H1 (cell line): ENCODE measurements at regions not wholly inside any gene's neighbourhood (a gene's known extent, or its start where the extent isn't known, plus 50 kb on each side); places are given as distances from the start of the nearest gene placed in this dataset.
"Not testable (repeated sequence)": the region's sequence is repeated elsewhere in the genome, so short reads cannot be mapped to it uniquely, and the experiment has no call there.

Source experiments
- CTCF ChIA-PET: fragments of 300-600 bp; sonication (Branson Sonifier 250); formaldehyde crosslinking; loops from one replicate; lab custom pipeline; 2021; ENCODE audit not compliant: partially characterized antibody; lab: Charles Lee
- POLR2A ChIA-PET: fragments of 300-600 bp; sonication (Branson Sonifier 250); formaldehyde crosslinking; loops from one replicate; lab custom pipeline; 2021; ENCODE audit warnings: inconsistent platforms; ENCODE audit not compliant: partially characterized antibody; lab: Charles Lee
- DNase-seq, 2 experiments: peaks; one replicate each; pipeline versions ENCODE4 v3.0.0 to v3.0.0-alpha.2; 2010 to 2022; ENCODE audit warnings: low spot score in 2 of 2, low read depth in 1 of 2, mixed read lengths in 1 of 2
- FAIRE-seq: peaks from 2 replicates; lab custom pipeline; 2011; peaks lifted over from hg19 to GRCh38; lab: Jason Lieb, UNC
- H2AFZ ChIP-seq: 2 replicates; pipeline ENCODE4 v1.8.1; 2012; ENCODE audit warnings: low read length, inconsistent platforms
- H2AK5ac ChIP-seq: 2 replicates; pipeline ENCODE4 v1.6.1; 2013; ENCODE audit warnings: low read depth, low read length
- H2BK120ac ChIP-seq: replicated peaks from 2 replicates; pipeline ENCODE3; 2013; ENCODE audit warnings: low read depth, low read length, inconsistent platforms
- H2BK12ac ChIP-seq: 2 replicates; pipeline ENCODE4 v1.6.1; 2013; ENCODE audit warnings: low read depth, low read length
- H2BK15ac ChIP-seq: 2 replicates; pipeline ENCODE4 v1.6.1; 2013; ENCODE audit warnings: low read length
- H2BK20ac ChIP-seq: 2 replicates; pipeline ENCODE4 v1.6.1; 2013; ENCODE audit warnings: low read length
- H2BK5ac ChIP-seq: 2 replicates; pipeline ENCODE4 v1.6.1; 2013; ENCODE audit warnings: low read depth, low read length
- H3K14ac ChIP-seq: 2 replicates; pipeline ENCODE4 v1.6.1; 2013; ENCODE audit warnings: inconsistent platforms; ENCODE audit not compliant: insufficient read length
- H3K18ac ChIP-seq: 2 replicates; pipeline ENCODE4 v1.6.1; 2013; ENCODE audit warnings: low read length; ENCODE audit errors: extremely low read depth
- H3K23ac ChIP-seq: 2 replicates; pipeline ENCODE4 v1.6.1; 2013; ENCODE audit warnings: inconsistent platforms; ENCODE audit not compliant: insufficient read length
- H3K23me2 ChIP-seq: 2 replicates; pipeline ENCODE4 v1.6.1; 2013; ENCODE audit warnings: low read depth, low read length
- H3K27ac ChIP-seq: 2 replicates; pipeline ENCODE4 v1.6.1; 2011; ENCODE audit warnings: low read depth, low read length, inconsistent platforms
- H3K27me3 ChIP-seq, 4 experiments: replicated peaks in 1 of 4; 1 replicate in 1 of 4; 2 replicates in 3 of 4; pipeline versions ENCODE4 v1.6.1 to v1.8.1; 2011 to 2013; ENCODE audit warnings: low read length in 3 of 4, mild to moderate bottlenecking in 3 of 4, inconsistent platforms in 2 of 4, mixed read lengths in 2 of 4, moderate library complexity in 1 of 4; ENCODE audit not compliant: control insufficient read depth in 3 of 4, insufficient read depth in 3 of 4; ENCODE audit errors: extremely low read depth in 1 of 4
- H3K36me3 ChIP-seq, 4 experiments: 2 replicates each; pipeline versions ENCODE4 v1.6.1 to v1.8.1; 2011 to 2013; ENCODE audit warnings: mild to moderate bottlenecking in 4 of 4, low read length in 3 of 4, moderate library complexity in 2 of 4, control low read depth in 1 of 4, inconsistent platforms in 1 of 4; ENCODE audit not compliant: insufficient read depth in 4 of 4, control insufficient read depth in 2 of 4
- H3K4ac ChIP-seq: replicated peaks from 2 replicates; pipeline ENCODE3; 2013; ENCODE audit warnings: low read length, low read depth, mixed read lengths, inconsistent platforms; ENCODE audit not compliant: insufficient read length
- H3K4me1 ChIP-seq, 4 experiments: replicated peaks in 1 of 4; 1 replicate in 1 of 4; 2 replicates in 3 of 4; pipeline versions ENCODE4 v1.6.1 to v1.8.1; 2011 to 2013; ENCODE audit warnings: low read length in 3 of 4, inconsistent platforms in 2 of 4, mixed read lengths in 1 of 4; ENCODE audit not compliant: insufficient read depth in 4 of 4, control insufficient read depth in 3 of 4
- H3K4me2 ChIP-seq, 2 experiments: 2 replicates each; pipeline versions ENCODE4 v1.6.1 to v1.8.1; 2011 to 2013; ENCODE audit warnings: low read depth in 2 of 2, low read length in 2 of 2, control low read depth in 1 of 2, inconsistent platforms in 1 of 2, mild to moderate bottlenecking in 1 of 2; ENCODE audit not compliant: insufficient read depth in 1 of 2
- H3K4me3 ChIP-seq, 4 experiments: fragments of 200-600, 300-600 bp in 1 of 4; sonication (generic), shearing (Covaris generic), sonication (Bioruptor Twin) in 1 of 4; 2 replicates each; pipeline versions ENCODE4 v1.5.1 to v1.8.1; 2011 to 2016; ENCODE audit warnings: low read length in 4 of 4, low read depth in 3 of 4, control low read depth in 2 of 4, inconsistent platforms in 2 of 4, mild to moderate bottlenecking in 2 of 4, mixed read lengths in 1 of 4, moderate library complexity in 1 of 4; ENCODE audit not compliant: insufficient read depth in 2 of 4; ENCODE audit errors: extremely low read depth in 1 of 4
- H3K56ac ChIP-seq: replicated peaks from 2 replicates; pipeline ENCODE3; 2013; ENCODE audit warnings: low read depth, mild to moderate bottlenecking, mixed read lengths, low read length, inconsistent platforms; ENCODE audit not compliant: insufficient read length
- H3K79me1 ChIP-seq: 2 replicates; pipeline ENCODE4 v1.6.1; 2013; ENCODE audit warnings: low read depth, low read length, control low read depth
- H3K79me2 ChIP-seq, 2 experiments: 2 replicates each; pipeline versions ENCODE4 v1.6.1 to v1.8.1; 2012 to 2013; ENCODE audit warnings: low read length in 2 of 2, mild to moderate bottlenecking in 2 of 2, inconsistent platforms in 1 of 2; ENCODE audit not compliant: insufficient read depth in 2 of 2, control insufficient read depth in 1 of 2
- H3K9ac ChIP-seq, 4 experiments: replicated peaks in 1 of 4; 1 replicate in 1 of 4; 2 replicates in 3 of 4; pipeline versions ENCODE4 v1.6.1 to v1.8.1; 2011 to 2013; ENCODE audit warnings: low read depth in 3 of 4, low read length in 3 of 4, control low read depth in 2 of 4, mild to moderate bottlenecking in 2 of 4, moderate library complexity in 2 of 4, inconsistent platforms in 1 of 4; ENCODE audit errors: extremely low read depth in 1 of 4
- H3K9me3 ChIP-seq, 2 experiments: 2 replicates each; pipeline versions ENCODE4 v1.6.1 to v1.8.1; 2012 to 2013; ENCODE audit warnings: mild to moderate bottlenecking in 2 of 2, moderate library complexity in 2 of 2, control low read depth in 1 of 2, inconsistent platforms in 1 of 2, low read depth in 1 of 2, low read length in 1 of 2, mixed read lengths in 1 of 2; ENCODE audit not compliant: insufficient read depth in 2 of 2
- H4K20me1 ChIP-seq, 2 experiments: replicated peaks in 1 of 2; 2 replicates each; pipeline versions ENCODE3 to v1.8.1; 2011 to 2013; ENCODE audit warnings: inconsistent platforms in 2 of 2, low read length in 2 of 2, mild to moderate bottlenecking in 1 of 2; ENCODE audit not compliant: insufficient read depth in 2 of 2, control insufficient read depth in 1 of 2
- H4K5ac ChIP-seq: 2 replicates; pipeline ENCODE4 v1.6.1; 2013; ENCODE audit warnings: low read length, low read depth, mixed read lengths, inconsistent platforms; ENCODE audit not compliant: insufficient read length
- H4K8ac ChIP-seq: 2 replicates; pipeline ENCODE4 v1.8.0; 2013; ENCODE audit warnings: mild to moderate bottlenecking, moderate library complexity, low read length, inconsistent platforms; ENCODE audit not compliant: insufficient read depth; ENCODE audit errors: extremely low read depth
- H4K91ac ChIP-seq: replicated peaks from 2 replicates; pipeline ENCODE3; 2013; ENCODE audit warnings: low read length, mixed read lengths, inconsistent platforms; ENCODE audit not compliant: insufficient read length
- WGBS, 2 experiments: shearing (Covaris generic) in 1 of 2; methylation state at CpG; one replicate each; pipeline versions ENCODE4 v1.1.6 to v1.1.7; 2013 to 2015; ENCODE audit warnings: low lambda C conversion rate in 2 of 2, mixed read lengths in 2 of 2, inconsistent platforms in 1 of 2, low coverage in 1 of 2, missing lambda C conversion rate in 1 of 2; ENCODE audit not compliant: insufficient replicate concordance in 2 of 2, insufficient coverage in 1 of 2, insufficient read length in 1 of 2; ENCODE audit errors: extremely low coverage in 1 of 2, missing lambda C conversion rate in 1 of 2; 5-methylcytosine and 5-hydroxymethylcytosine counted together

DNA sequence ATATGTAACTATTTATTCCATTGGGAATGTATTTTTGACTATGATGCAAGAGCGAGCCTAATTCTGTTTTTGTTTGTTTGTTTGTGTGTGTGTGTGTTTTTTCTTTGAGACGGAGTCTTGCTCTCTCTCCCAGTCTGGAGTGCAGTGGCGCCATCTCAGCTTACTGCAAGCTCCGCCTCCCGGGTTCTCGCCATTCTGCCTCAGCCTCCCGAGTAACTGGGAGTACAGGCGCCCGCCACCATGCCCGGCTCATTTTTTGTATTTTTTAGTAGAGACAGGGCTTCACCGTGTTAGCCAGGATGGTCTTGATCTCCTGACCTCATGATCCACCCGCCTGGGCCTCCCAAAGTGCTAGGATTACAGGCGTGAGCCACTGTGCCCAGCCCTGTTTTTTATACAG, 415.4 kb upstream of the CDIN1 start:
- H3K79me1 ChIP-seq, H3K9me3 ChIP-seq, H2AFZ ChIP-seq, H2BK120ac ChIP-seq, H4K8ac ChIP-seq, H3K4me2 ChIP-seq, POLR2A ChIA-PET, H3K23me2 ChIP-seq, H3K14ac ChIP-seq, H3K18ac ChIP-seq, H3K27ac ChIP-seq, H3K23ac ChIP-seq, H2AK5ac ChIP-seq, H2BK20ac ChIP-seq, H2BK5ac ChIP-seq, H3K4me3 ChIP-seq, H2BK15ac ChIP-seq, DNase-seq, H3K79me2 ChIP-seq, H3K4ac ChIP-seq, H3K4me1 ChIP-seq, H2BK12ac ChIP-seq, H3K56ac ChIP-seq, H3K36me3 ChIP-seq, CTCF ChIA-PET, H4K20me1 ChIP-seq, FAIRE-seq, H4K5ac ChIP-seq, H3K9ac ChIP-seq, H3K27me3 ChIP-seq, H4K91ac ChIP-seq: not testable (repeated sequence)
- 93% methylated on average over 13 of the region's 13 CpGs; no CpG with 5 or more reads in 1 of the 2 experiments for WGBS, 2 experiments
